ENCODE measurements at regions not wholly inside any gene's neighbourhood (a gene's known extent, or its start where the extent isn't known, plus 50 kb on each side); places are given as distances from the start of the nearest gene placed in this dataset.

DNA sequence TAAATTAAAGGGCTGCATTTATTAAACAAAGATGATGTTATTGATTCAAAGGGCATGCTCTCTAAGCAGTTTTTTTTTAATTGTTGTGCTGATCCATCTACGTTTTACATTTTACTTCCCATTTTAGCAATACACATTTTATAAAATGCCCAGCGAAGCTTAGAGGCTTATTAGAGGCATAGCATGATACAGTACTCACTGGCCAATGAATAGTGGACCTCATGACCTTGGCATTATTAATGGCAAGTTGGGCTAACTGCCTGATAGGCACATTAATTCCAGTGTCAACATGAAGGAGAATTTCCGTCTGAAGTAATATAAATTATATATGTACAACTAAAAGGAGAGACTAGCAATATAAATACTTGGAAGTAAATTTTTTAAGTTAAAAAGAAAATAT, 837.2 kb downstream of the EFNA5 start:
- Histone ChIP-seq H3K27ac (no peak overlapping the region), H3K27me3 (replicated peaks; ENCODE audit: insufficient read depth) (no peaks in the 10 kb centered on the region), H3K9me3 (no peaks in the 10 kb centered on the region), H3K36me3 (no peaks in the 10 kb centered on the region), H3K4me3 (no peak overlapping the region), H3K4me1 (replicated peaks) (no peaks in the 10 kb centered on the region)
- DNase-seq (ENCODE audit: low spot score): no peak
- intact Hi-C loops (cut with DNase I): no loop called here
- 72% methylated on average over 3 of the region's 3 CpGs for WGBS
- no peak for TF ChIP-seq POLR2A (IDR thresholded peaks at IDR 0.05)
- TF ChIP-seq POLR2AphosphoS5 (IDR thresholded peaks at IDR 0.05): no peak
- TF ChIP-seq, protein P1, sequence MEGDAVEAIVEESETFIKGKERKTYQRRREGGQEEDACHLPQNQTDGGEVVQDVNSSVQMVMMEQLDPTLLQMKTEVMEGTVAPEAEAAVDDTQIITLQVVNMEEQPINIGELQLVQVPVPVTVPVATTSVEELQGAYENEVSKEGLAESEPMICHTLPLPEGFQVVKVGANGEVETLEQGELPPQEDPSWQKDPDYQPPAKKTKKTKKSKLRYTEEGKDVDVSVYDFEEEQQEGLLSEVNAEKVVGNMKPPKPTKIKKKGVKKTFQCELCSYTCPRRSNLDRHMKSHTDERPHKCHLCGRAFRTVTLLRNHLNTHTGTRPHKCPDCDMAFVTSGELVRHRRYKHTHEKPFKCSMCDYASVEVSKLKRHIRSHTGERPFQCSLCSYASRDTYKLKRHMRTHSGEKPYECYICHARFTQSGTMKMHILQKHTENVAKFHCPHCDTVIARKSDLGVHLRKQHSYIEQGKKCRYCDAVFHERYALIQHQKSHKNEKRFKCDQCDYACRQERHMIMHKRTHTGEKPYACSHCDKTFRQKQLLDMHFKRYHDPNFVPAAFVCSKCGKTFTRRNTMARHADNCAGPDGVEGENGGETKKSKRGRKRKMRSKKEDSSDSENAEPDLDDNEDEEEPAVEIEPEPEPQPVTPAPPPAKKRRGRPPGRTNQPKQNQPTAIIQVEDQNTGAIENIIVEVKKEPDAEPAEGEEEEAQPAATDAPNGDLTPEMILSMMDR (IDR thresholded peaks at IDR 0.05): no peak

DNA sequence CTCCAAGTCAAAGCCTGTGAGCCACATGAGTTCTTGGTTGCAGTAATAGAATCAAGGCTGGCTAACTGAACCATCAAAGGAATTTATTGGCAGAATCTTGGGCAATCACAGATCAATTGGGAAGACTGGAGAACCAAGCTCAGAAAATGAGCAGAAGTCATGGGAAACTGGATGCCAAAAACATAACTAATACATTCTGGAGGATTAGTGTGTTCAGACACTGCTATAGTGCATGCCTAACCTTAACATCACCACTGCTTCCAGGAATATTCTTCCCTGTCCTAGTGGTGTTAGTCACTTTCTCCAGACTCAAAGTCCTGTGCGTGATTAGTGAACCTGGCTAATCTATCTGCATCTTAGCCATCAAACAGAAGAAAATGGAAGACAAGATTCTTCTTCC, 843.7 kb downstream of the EFNA5 start:
- no peak for TF ChIP-seq POLR2AphosphoS5 (IDR thresholded peaks at IDR 0.05)
- TF ChIP-seq, protein P1 (IDR thresholded peaks at IDR 0.05): no peak
- no peak for TF ChIP-seq POLR2A (IDR thresholded peaks at IDR 0.05)
- Histone ChIP-seq H3K4me1 (replicated peaks) (no peaks in the 10 kb centered on the region), H3K36me3 (no peaks in the 10 kb centered on the region), H3K9me3 (no peaks in the 10 kb centered on the region), H3K4me3 (no peak overlapping the region), H3K27me3 (replicated peaks; ENCODE audit: insufficient read depth) (no peaks in the 10 kb centered on the region), H3K27ac (no peak overlapping the region)
- no peak for DNase-seq (ENCODE audit: low spot score)
- WGBS: 100% methylated on average over 1 of the region's 1 CpG
- intact Hi-C loops (cut with DNase I): no loop called here

DNA sequence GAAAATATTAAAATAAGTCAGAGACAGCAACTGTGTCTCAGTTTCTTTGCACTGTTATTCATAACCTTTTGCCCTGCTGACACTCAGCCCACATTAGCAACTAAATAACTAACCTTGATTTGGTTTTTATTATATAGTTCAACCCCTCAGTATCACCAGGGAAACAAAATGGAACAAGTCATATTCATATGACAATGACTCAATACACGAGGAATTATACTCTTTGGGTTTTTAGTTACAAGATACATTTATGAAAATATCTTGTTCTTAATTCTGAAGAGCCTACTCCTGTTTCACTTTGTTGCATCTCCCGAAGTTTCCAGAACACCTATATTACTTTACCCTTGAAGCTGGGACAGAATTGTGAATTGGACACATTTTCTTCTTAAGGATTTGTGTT, 845.4 kb downstream of the EFNA5 start:
- 76% methylated on average over 2 of the region's 2 CpGs for WGBS

DNA sequence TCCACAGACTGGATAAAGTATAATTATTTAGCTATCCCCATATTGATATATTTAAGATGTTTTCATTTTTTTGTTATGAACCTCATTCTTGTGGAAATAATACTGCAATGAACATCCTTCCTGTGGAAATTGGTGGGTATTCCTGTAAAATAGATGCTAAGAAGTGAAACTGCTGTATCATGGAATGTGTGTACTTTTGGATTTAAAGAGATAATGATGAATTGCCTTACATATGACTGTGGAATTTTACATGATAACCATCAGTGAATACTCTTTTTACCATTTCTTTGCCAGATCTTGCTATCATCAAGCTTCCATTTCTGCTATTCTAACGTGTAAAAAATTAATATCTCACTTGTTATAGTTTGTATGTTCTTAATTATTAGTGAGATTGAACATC, 847.9 kb downstream of the EFNA5 start:
- TF ChIP-seq POLR2AphosphoS5 (IDR thresholded peaks at IDR 0.05) (no peak), POLR2A (IDR thresholded peaks at IDR 0.05) (no peak)
- TF ChIP-seq, protein P1 (IDR thresholded peaks at IDR 0.05): no peak
- 50% methylated on average over 1 of the region's 1 CpG for WGBS
- H3K4me3 ChIP-seq: no peak overlapping the region
- no peaks in the 10 kb centered on the region for H3K36me3 ChIP-seq
- no peak overlapping the region for H3K27ac ChIP-seq
- no peaks in the 10 kb centered on the region for H3K27me3 ChIP-seq (replicated peaks; ENCODE audit: insufficient read depth)
- intact Hi-C loops (cut with DNase I): no loop called here
- H3K9me3 ChIP-seq: no peaks in the 10 kb centered on the region
- no peaks in the 10 kb centered on the region for H3K4me1 ChIP-seq (replicated peaks)
- DNase-seq (ENCODE audit: low spot score): no peak

More for the DNA sequence above, 845.4 kb downstream of the EFNA5 start:
- intact Hi-C loops (cut with DNase I): no loop called here
- Histone ChIP-seq H3K4me1 (replicated peaks) (no peaks in the 10 kb centered on the region), H3K9me3 (no peaks in the 10 kb centered on the region), H3K27ac (no peak overlapping the region), H3K27me3 (replicated peaks; ENCODE audit: insufficient read depth) (no peaks in the 10 kb centered on the region), H3K36me3 (no peaks in the 10 kb centered on the region), H3K4me3 (no peak overlapping the region)
- DNase-seq (ENCODE audit: low spot score): no peak
- TF ChIP-seq, protein P1 (IDR thresholded peaks at IDR 0.05): no peak
- no peak for TF ChIP-seq POLR2AphosphoS5 (IDR thresholded peaks at IDR 0.05)
- no peak for TF ChIP-seq POLR2A (IDR thresholded peaks at IDR 0.05)

DNA sequence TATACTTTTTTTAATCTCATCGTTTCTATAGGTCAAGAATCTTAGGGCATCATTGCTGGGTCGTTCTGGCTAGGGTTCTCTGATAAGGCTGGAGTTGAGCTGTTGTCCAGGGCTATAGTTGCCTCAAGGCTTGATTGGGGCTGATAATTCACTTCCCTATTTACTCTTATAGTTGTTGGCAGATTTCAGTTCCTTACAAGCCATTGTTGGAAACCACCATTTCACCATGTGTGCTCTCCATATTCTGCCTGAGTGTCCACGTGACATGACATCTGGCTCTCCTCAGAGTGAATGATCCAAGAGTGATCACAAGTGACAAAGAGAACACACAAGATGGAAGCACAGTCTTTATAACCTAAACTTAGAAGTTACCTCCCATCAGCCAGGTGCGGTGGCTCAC, 852.2 kb downstream of the EFNA5 start:
- intact Hi-C loops (cut with DNase I): no loop called here
- Histone ChIP-seq H3K27me3 (replicated peaks; ENCODE audit: insufficient read depth) (no peaks in the 10 kb centered on the region), H3K9me3 (no peaks in the 10 kb centered on the region), H3K36me3 (no peaks in the 10 kb centered on the region), H3K4me1 (replicated peaks) (no peaks in the 10 kb centered on the region), H3K27ac (no peak overlapping the region), H3K4me3 (no peak overlapping the region)
- DNase-seq (ENCODE audit: low spot score): no peak
- WGBS: 97% methylated on average over 4 of the region's 4 CpGs
- TF ChIP-seq POLR2A (IDR thresholded peaks at IDR 0.05) (no peak), POLR2AphosphoS5 (IDR thresholded peaks at IDR 0.05) (no peak)
- TF ChIP-seq, protein P1 (IDR thresholded peaks at IDR 0.05): no peak
